BLaER1 treated with 17β-estradiol and CSF1 and Interleukin-3, amounts not matched to agents 10 nM and 100 nM (cell line): ENCODE measurements at regions not wholly inside any gene's neighbourhood (a gene's known extent, or its start where the extent isn't known, plus 50 kb on each side); places are given as distances from the start of the nearest gene placed in this dataset.
"Not testable (repeated sequence)": the region's sequence is repeated elsewhere in the genome, so short reads cannot be mapped to it uniquely, and the experiment has no call there.

Experiments used
- H3K27ac ChIP-seq, 11 experiments: shearing (Covaris generic); formaldehyde crosslinking; 2 replicates each; pipeline ENCODE4 v1.8.1; 2022
- H3K27me3 ChIP-seq, 11 experiments: shearing (Covaris generic); formaldehyde crosslinking; 2 replicates each; pipeline ENCODE4 v1.8.1; 2022
- H3K36me3 ChIP-seq, 11 experiments: shearing (Covaris generic); formaldehyde crosslinking; 2 replicates each; pipeline ENCODE4 v1.8.1; 2022
- H3K4me1 ChIP-seq, 10 experiments: shearing (Covaris generic); formaldehyde crosslinking; 2 replicates each; pipeline ENCODE4 v1.8.1; 2022
- H3K4me2 ChIP-seq, 11 experiments: shearing (Covaris generic); formaldehyde crosslinking; 2 replicates each; pipeline ENCODE4 v1.8.1; 2022
- H3K4me3 ChIP-seq, 10 experiments: shearing (Covaris generic); formaldehyde crosslinking; 2 replicates each; pipeline ENCODE4 v1.8.1; 2022
- H3K9ac ChIP-seq, 11 experiments: shearing (Covaris generic); formaldehyde crosslinking; 2 replicates each; pipeline ENCODE4 v1.8.1; 2022
- H3K9me3 ChIP-seq, 11 experiments: shearing (Covaris generic); formaldehyde crosslinking; replicated peaks in 1 of 11; 2 replicates each; pipeline ENCODE4 v1.8.1; 2022
- H4K20me1 ChIP-seq, 11 experiments: shearing (Covaris generic); formaldehyde crosslinking; 2 replicates each; pipeline ENCODE4 v1.8.1; 2022
- Cebpa-rat ChIP-seq, 11 experiments: shearing (Covaris generic); IDR thresholded peaks; 2 replicates each; pipeline ENCODE4 v1.8.1; 2022

DNA sequence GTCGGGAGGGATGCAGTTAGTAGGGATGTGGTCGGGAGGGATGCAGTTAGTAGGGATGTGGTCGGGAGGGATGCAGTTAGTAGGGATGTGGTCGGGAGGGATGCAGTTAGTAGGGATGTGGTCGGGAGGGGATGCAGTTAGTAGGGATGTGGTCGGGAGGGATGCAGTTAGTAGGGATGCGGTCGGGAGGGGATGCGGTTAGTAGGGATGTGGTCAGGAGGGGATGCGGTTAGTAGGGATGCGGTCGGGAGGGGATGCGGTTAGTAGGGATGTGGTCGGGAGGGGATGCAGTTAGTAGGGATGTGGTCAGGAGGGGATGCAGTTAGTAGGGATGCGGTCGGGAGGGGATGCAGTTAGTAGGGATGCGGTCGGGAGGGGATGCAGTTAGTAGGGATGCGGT, 96.2 kb downstream of the BDH1 start:
- not testable (repeated sequence) for H3K9me3 ChIP-seq, H3K27ac ChIP-seq, H3K4me2 ChIP-seq, H4K20me1 ChIP-seq, H3K27me3 ChIP-seq, H3K4me3 ChIP-seq, H3K36me3 ChIP-seq, H3K9ac ChIP-seq
- peaks cover 16 to 33% (median 22%) of the 10 kb centered on the region in 10 experiments for H3K4me1 ChIP-seq

DNA sequence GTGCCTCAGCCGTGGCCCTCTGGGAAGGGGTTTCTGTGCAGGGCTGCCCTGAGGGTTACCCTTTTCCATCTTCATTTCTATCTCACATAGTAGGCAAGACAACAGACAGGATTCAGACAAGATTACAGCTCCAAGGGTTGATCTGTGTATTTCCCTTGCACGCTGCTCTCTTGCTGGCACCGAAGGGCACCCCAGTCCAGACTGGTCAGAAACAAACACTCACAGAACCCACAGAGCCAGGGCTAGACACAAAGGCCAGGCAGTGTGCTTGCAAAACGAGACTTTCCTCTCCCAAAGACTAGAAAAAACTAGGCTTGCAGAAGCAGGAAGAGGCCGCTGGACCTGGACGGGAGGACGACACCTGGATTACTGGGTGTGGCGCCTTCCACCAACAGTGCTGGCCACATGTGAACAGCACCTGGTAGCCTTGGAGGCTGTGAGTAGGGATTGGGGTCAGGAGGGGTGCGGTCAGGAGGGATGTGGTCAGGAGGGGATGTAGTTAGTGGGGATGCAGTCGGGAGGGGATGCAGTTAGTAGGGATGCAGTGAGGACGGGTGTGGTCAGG, 96.8 kb downstream of the BDH1 start:
- Histone ChIP-seq H3K4me2 (no peak overlapping the region), H3K4me1 (peaks cover 16 to 30% (median 22%) of the 10 kb centered on the region in 10 experiments), H3K4me3 (no peak overlapping the region), H3K9me3 (peaks cover 0 to 6% (median 0%) of the 10 kb centered on the region in 11 experiments; a peak in 5 of 22 replicates), H3K9ac (no peak overlapping the region), H3K27me3 (no peaks in the 10 kb centered on the region), H4K20me1 (no peaks in the 10 kb centered on the region), H3K27ac (no peak overlapping the region), H3K36me3 (no peaks in the 10 kb centered on the region)
- TF ChIP-seq Cebpa-rat (IDR thresholded peaks at IDR 0.05) = no peak

DNA sequence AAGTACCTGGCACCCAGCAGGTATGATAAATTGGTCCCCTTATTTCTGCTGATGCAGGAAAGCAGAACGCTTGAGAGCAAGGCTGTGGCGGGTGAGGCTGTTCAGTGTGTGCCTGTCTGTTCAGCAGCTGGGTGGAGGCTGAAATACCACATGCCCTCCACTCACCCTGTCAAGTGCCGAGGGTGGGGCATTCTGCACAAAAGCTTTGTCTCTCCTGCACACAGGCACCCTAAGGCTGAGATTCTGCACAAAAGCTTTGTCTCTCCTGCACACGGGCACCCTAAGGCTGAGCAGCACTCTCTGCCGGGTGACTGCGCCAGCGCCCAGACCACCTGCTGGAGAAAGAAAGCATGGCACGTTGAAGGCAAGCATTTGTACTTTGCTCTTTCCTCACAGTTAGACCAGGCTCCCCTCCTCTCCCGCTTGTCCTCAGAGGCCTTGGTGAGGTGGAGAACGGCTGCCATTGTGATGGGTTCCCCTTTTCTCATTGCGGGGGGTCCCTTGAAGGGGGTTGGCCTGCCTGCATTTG, 97.5 kb downstream of the BDH1 start:
- TF ChIP-seq Cebpa-rat (IDR thresholded peaks at IDR 0.05) = no peak
- H3K36me3 ChIP-seq = no peaks in the 10 kb centered on the region
- H3K4me1 ChIP-seq = peaks cover 16 to 26% (median 22%) of the 10 kb centered on the region in 10 experiments
- H3K27me3 ChIP-seq = no peaks in the 10 kb centered on the region
- H3K4me2 ChIP-seq = no peak overlapping the region
- H3K4me3 ChIP-seq = no peak overlapping the region
- peaks cover 0 to 6% (median 0%) of the 10 kb centered on the region in 11 experiments; a peak in 5 of 22 replicates for H3K9me3 ChIP-seq
- H4K20me1 ChIP-seq = no peaks in the 10 kb centered on the region
- H3K27ac ChIP-seq = no peak overlapping the region
- no peak overlapping the region for H3K9ac ChIP-seq

DNA sequence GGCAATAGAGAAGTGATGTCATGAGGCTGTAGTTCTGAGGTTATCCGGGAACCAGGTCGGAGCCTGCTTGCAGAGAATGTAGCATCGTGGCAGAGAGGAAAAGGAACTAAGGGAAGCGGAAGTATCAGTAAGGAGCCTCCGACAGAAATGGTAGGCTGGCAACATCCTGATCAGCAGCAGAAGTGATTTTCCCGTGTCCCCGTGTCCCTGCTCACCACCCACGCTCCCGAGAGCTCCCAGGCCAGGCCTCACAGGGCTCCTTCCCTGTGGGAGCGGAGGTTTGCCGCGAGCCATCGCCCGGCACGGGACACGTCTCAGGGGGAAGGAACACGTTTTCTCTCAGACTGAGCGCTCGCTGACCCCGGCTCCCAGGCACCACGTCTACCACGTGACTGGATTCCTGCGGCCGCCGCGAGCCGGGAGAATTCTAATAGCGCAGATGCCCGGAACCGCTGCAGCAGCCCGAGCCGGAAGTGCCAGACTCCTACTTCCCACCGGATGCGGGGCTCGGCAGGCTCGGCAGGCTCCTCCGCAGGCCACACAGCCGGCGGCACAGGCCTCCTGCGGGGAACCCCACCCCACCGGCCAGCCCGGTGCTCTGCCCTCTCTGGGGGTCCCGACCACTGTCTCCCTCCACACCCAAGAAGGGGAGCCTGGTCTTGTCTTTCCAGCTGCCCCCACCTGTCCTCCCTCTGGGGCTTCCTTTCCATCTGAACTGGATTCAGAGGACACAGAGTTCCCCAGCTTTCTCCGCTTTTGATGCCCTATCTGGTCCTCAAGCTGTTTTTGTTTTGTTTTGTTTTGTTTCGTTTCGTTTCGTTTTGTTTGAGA, 99.3 kb downstream of the BDH1 start:
- peak overlapping the region; percentile 60 to 84 (median 79) for H3K9ac ChIP-seq
- H3K9me3 ChIP-seq = peaks cover 0 to 6% (median 0%) of the 10 kb centered on the region in 11 experiments; a peak in 5 of 22 replicates
- peak overlapping the region; percentile 54 to 73 (median 61) for H3K4me3 ChIP-seq

DNA sequence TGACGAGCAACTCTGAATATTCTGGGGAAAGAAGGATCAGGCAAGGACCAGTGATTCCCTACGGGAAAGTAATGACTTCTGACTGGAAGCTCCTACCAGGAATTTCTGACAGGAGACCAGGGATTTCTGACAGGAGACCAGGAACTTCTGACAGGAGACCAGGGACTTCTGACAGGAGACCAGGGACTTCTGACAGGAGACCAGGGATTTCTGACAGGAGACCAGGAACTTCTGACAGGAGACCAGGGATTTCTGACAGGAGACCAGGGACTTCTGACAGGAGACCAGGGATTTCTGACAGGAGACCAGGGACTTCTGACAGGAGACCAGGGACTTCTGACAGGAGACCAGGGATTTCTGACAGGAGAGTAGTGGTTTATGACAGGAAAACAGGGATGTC, 100.9 kb downstream of the BDH1 start:
- not testable (repeated sequence) for H3K9me3 ChIP-seq, H3K4me3 ChIP-seq, H3K36me3 ChIP-seq

More for the DNA sequence above, 99.3 kb downstream of the BDH1 start:
- Histone ChIP-seq H3K4me1 (peaks cover 16 to 26% (median 22%) of the 10 kb centered on the region in 10 experiments), H4K20me1 (no peaks in the 10 kb centered on the region), H3K36me3 (no peaks in the 10 kb centered on the region), H3K27ac (peak overlapping the region; percentile 67 to 92 (median 87)), H3K4me2 (peak overlapping the region; percentile 82 to 98 (median 93)), H3K27me3 (no peaks in the 10 kb centered on the region)
- no peak for TF ChIP-seq Cebpa-rat (IDR thresholded peaks at IDR 0.05)

DNA sequence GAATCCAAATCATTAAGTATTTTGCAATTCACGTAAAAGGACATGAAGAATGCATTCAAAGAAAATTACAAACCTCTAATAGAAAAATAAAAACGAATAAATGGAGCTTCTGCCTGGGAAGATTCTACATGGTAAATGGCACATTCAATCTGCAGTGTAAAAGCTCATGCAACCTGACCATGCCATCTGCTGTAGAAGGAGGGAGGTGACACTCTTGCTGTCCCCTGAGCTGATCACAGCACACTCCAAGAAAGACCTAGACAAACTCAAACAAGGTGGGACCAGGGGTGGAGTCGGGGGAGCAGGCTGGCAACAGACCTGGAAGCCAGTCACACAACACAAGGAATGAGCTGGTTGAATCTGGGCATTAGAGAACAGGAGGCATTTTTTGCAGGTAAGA, 101.8 kb downstream of the BDH1 start:
- no peaks in the 10 kb centered on the region for H4K20me1 ChIP-seq
- H3K9ac ChIP-seq = no peak overlapping the region
- no peak for TF ChIP-seq Cebpa-rat (IDR thresholded peaks at IDR 0.05)
- no peak overlapping the region for H3K4me2 ChIP-seq
- no peaks in the 10 kb centered on the region for H3K27me3 ChIP-seq
- no peak overlapping the region for H3K4me3 ChIP-seq
- H3K27ac ChIP-seq = no peak overlapping the region
- no peaks in the 10 kb centered on the region for H3K36me3 ChIP-seq
- no peaks in the 10 kb centered on the region for H3K9me3 ChIP-seq
- H3K4me1 ChIP-seq = peaks cover 16 to 26% (median 22%) of the 10 kb centered on the region in 10 experiments

More for the DNA sequence above, 100.9 kb downstream of the BDH1 start:
- not testable (repeated sequence) for H4K20me1 ChIP-seq, H3K9ac ChIP-seq, H3K27ac ChIP-seq, H3K27me3 ChIP-seq, H3K4me2 ChIP-seq
- H3K4me1 ChIP-seq = peaks cover 16 to 26% (median 22%) of the 10 kb centered on the region in 10 experiments

DNA sequence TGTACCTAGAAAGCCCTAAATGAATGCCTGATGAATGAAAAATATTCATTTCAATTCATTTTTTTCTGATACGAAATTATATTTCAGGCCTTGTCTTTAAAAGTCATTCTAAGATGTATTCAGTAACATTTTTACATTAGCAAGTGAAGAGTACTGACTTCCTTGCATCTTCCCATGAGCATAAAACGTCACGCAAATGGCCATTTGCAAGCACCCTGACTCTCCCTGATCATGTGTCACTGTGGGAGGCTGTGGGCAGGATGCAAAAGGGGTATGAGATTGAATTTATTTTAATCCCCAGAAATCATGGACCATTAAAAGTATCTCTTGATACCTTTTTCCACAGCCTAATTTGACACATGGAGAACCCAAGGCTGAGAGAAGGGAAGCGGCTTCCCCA, 105.0 kb downstream of the BDH1 start:
- Histone ChIP-seq H3K4me1 (peaks cover 15 to 29% (median 23%) of the 10 kb centered on the region in 10 experiments), H3K4me3 (no peak overlapping the region), H3K27ac (no peak overlapping the region), H4K20me1 (no peaks in the 10 kb centered on the region), H3K27me3 (no peaks in the 10 kb centered on the region), H3K4me2 (no peak overlapping the region), H3K9ac (no peak overlapping the region), H3K9me3 (no peaks in the 10 kb centered on the region), H3K36me3 (no peaks in the 10 kb centered on the region)
- no peak for TF ChIP-seq Cebpa-rat (IDR thresholded peaks at IDR 0.05)

DNA sequence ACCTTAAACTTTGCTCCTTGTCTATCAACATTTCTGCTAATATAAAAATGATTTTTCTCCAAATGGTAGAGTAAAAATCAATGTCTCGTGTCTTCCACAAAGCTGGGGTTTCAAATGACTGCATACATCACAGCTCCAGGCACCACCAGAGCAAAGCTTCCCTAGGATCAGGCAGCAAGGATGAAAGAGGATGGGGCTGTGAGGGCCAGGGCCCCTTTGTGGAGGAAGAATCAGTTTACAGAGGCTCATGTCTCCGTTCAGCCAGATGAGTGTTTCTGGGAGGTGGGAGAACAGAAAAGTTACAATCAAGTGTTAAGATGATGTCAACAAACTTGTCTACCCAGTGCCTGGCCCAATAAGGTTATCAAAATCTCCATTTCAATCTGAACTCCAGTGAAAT, 105.5 kb downstream of the BDH1 start:
- Histone ChIP-seq H3K27ac (no peak overlapping the region), H3K36me3 (no peaks in the 10 kb centered on the region), H3K9me3 (no peaks in the 10 kb centered on the region), H3K4me2 (no peak overlapping the region), H4K20me1 (no peaks in the 10 kb centered on the region), H3K9ac (no peak overlapping the region), H3K4me1 (peaks cover 17 to 31% (median 25%) of the 10 kb centered on the region in 10 experiments), H3K27me3 (no peaks in the 10 kb centered on the region), H3K4me3 (no peak overlapping the region)
- TF ChIP-seq Cebpa-rat (IDR thresholded peaks at IDR 0.05) = no peak

DNA sequence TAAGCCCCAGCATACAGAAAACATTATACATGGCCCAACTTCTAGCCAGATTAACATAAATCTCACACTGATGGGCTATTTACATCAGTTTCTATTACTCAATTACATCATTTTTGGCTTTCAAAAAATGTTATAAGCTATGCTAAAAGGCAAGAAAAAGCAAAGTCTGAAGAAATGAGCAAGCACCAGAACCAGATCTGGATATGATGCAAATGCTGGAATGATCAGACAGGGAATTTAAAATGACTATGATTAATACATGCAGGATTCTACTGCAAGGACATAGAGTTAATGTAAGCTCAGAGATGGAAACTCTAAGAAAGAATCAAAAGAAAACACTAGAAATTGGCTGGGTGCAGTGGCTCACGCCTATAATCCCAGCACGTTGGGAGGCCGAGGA, 106.6 kb downstream of the BDH1 start:
- not testable (repeated sequence) for H3K27ac ChIP-seq, H3K9me3 ChIP-seq, H3K4me2 ChIP-seq, H3K27me3 ChIP-seq, H3K36me3 ChIP-seq, H3K4me3 ChIP-seq, H4K20me1 ChIP-seq, H3K9ac ChIP-seq
- peaks cover 27 to 42% (median 35%) of the 10 kb centered on the region in 10 experiments for H3K4me1 ChIP-seq

DNA sequence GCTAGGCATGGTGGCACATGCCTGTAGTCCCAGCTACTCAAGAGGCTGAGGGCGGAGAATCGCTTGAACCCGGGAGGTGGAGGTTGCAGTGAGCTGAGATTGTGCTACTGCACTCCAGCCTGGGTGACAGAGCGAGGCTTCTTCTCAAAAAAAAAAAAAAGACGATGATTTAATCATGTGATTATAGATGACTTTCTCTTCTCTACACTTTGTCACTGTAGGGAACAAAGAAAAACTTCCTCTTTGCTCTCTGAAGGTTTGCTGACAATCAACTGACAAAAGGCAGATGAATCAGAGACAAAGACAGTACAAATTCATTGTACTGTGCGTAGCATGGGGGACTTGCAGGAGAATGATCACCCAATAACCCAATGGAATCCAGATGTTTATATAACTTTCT, 108.0 kb downstream of the BDH1 start:
- not testable (repeated sequence) for H3K4me3 ChIP-seq, H3K27me3 ChIP-seq, H4K20me1 ChIP-seq, H3K9me3 ChIP-seq, H3K36me3 ChIP-seq
- Histone ChIP-seq H3K4me2 (peak overlapping the region in 9 of 11 experiments; percentile 56 to 82 (median 72); a peak in 17 of 22 replicates), H3K9ac (0 out of 22 replicates have a peak overlapping the region, but pooled peaks of 1 of the 11 experiments have one; percentile 26), H3K27ac (peak overlapping the region in 9 of 11 experiments; percentile 31 to 79 (median 71); a peak in 14 of 22 replicates), H3K4me1 (peaks cover 27 to 43% (median 35%) of the 10 kb centered on the region in 10 experiments)
